Progenitor cell of endocrine pancreas (in vitro differentiated cells): ENCODE measurements at regions not wholly inside any gene's neighbourhood (a gene's known extent, or its start where the extent isn't known, plus 50 kb on each side); places are given as distances from the start of the nearest gene placed in this dataset.

Source experiments
- DNase-seq: peaks from one replicate; pipeline ENCODE4 v3.0.0; 2021; ENCODE audit warnings: low spot score; ENCODE audit not compliant: unreplicated experiment
- H3K27ac Mint-ChIP-seq: 2 replicates; pipeline ENCODE4 v1.8.0; 2021; ENCODE audit warnings: mild to moderate bottlenecking, moderate library complexity, mixed read lengths
- H3K27me3 Mint-ChIP-seq: 2 replicates; pipeline ENCODE4 v1.8.0; 2021; ENCODE audit warnings: mixed read lengths
- H3K36me3 Mint-ChIP-seq: 2 replicates; pipeline ENCODE4 v1.8.0; 2022; ENCODE audit warnings: mixed read lengths; ENCODE audit not compliant: insufficient read depth
- H3K4me1 Mint-ChIP-seq: 2 replicates; pipeline ENCODE4 v1.8.0; 2021; ENCODE audit warnings: low read depth, mixed read lengths
- H3K4me3 Mint-ChIP-seq: 2 replicates; pipeline ENCODE4 v1.8.0; 2021; ENCODE audit warnings: low read depth, mild to moderate bottlenecking, moderate library complexity, mixed read lengths
- H3K9me3 Mint-ChIP-seq: 2 replicates; pipeline ENCODE4 v1.8.0; 2021; ENCODE audit warnings: low read depth, mixed read lengths
- CTCF ChIP-seq: fragments of 200-600 bp; sonication (generic); IDR thresholded peaks from one replicate; pipeline ENCODE4 v1.5.0; 2021; ENCODE audit warnings: antibody characterized with exemption, mild to moderate bottlenecking; ENCODE audit not compliant: unreplicated experiment

GRCh38 chr1:101745551-101746270 lies 251.0 kb downstream of the OLFM3 start:
- Mint-ChIP-seq H3K27me3 (no peaks in the 10 kb centered on the region), H3K36me3 (no peaks in the 10 kb centered on the region), H3K9me3 (no peaks in the 10 kb centered on the region), H3K27ac (no peak overlapping the region), H3K4me3 (no peak overlapping the region), H3K4me1 (peaks cover 12% of the 10 kb centered on the region)
- DNase-seq: no peak
- no peak for TF ChIP-seq CTCF

GRCh38 chr1:101748077-101748476 lies 248.6 kb downstream of the OLFM3 start:
- TF ChIP-seq CTCF: no peak
- Mint-ChIP-seq H3K4me1 (no peaks in the 10 kb centered on the region), H3K27ac (no peak overlapping the region), H3K9me3 (peaks cover 5% of the 10 kb centered on the region), H3K4me3 (no peak overlapping the region), H3K27me3 (no peaks in the 10 kb centered on the region), H3K36me3 (no peaks in the 10 kb centered on the region)
- DNase-seq: no peak
